ENCODE measurements at regions not wholly inside any gene's neighbourhood (a gene's known extent, or its start where the extent isn't known, plus 50 kb on each side); places are given as distances from the start of the nearest gene placed in this dataset.
"Not testable (repeated sequence)": the region's sequence is repeated elsewhere in the genome, so short reads cannot be mapped to it uniquely, and the experiment has no call there.

GRCh38 chr15:20310603-20311002 is 231.0 kb downstream of the GOLGA6L6 start:
- TF ChIP-seq CTCF (IDR thresholded peaks at IDR 0.05): no peak
- H3K27me3 ChIP-seq: no peaks in the 10 kb centered on the region
- ATAC-seq (no peak), DNase-seq (no peak)
- no peaks in the 10 kb centered on the region for H3K36me3 ChIP-seq
- intact Hi-C loops (cut with DNase I): no loop called here
- H3K9me3 ChIP-seq: peaks cover 0 to 16% (median 0%) of the 10 kb centered on the region in 11 donors
- no peak overlapping the region for H3K27ac ChIP-seq
- no peaks in the 10 kb centered on the region for H3K4me1 ChIP-seq
- H3K4me3 ChIP-seq: no peak overlapping the region

- H3K27ac ChIP-seq, H3K27me3 ChIP-seq, ATAC-seq, H3K4me1 ChIP-seq, H3K36me3 ChIP-seq, H3K4me3 ChIP-seq, DNase-seq: not testable (repeated sequence)
- peaks cover 0 to 16% (median 0%) of the 10 kb centered on the region in 11 donors for H3K9me3 ChIP-seq
- intact Hi-C loops (cut with DNase I): loop anchor here in 1 of 10 donors (10.0 kb wide), 1 partner anchor 65 kb away; no protein-coding TSS in a partner anchor
Observed at GRCh38 chr15:20309966-20310365, 231.6 kb downstream of the GOLGA6L6 start.

DNA sequence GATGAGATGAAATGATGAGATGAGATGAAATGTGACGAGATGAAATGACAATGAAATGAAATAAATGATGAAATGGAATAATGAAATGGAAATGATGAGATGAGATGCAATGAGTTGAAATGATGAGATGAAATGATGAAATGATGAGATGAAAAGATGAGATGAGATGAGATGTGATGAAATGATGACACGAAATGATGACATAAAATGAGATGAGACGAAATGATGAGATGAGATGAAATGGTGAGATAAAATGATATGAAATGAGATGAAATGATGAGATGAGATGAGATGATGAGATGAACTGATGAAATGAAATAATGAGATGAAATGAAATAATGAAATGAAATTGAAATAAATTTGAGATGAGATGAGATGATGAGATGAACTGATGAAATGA is 232.2 kb downstream of the GOLGA6L6 start:
- 59 to 73% methylated on average over 3 of the region's 3 CpGs for WGBS, 2 donors
- DNase-seq, H3K4me3 ChIP-seq, H3K4me1 ChIP-seq, H3K27ac ChIP-seq, H3K36me3 ChIP-seq, H3K27me3 ChIP-seq, ATAC-seq: not testable (repeated sequence)
- H3K9me3 ChIP-seq: peaks cover 0 to 21% (median 0%) of the 10 kb centered on the region in 11 donors
- intact Hi-C loops (cut with DNase I): loop anchor here in 1 of 10 donors (10.0 kb wide), 1 partner anchor 65 kb away; no protein-coding TSS in a partner anchor

- 78 to 83% methylated on average over 4 of the region's 4 CpGs for WGBS, 2 donors
- ATAC-seq, H3K4me3 ChIP-seq, H3K4me1 ChIP-seq, H3K36me3 ChIP-seq, H3K27ac ChIP-seq, DNase-seq, H3K27me3 ChIP-seq: not testable (repeated sequence)
- intact Hi-C loops (cut with DNase I): loop anchor here in 1 of 10 donors (10.0 kb wide), 1 partner anchor 63 kb away; no protein-coding TSS in a partner anchor
- peaks cover 0 to 21% (median 0%) of the 10 kb centered on the region in 11 donors for H3K9me3 ChIP-seq
Observed at GRCh38 chr15:20308027-20308690, 233.4 kb downstream of the GOLGA6L6 start.

DNA sequence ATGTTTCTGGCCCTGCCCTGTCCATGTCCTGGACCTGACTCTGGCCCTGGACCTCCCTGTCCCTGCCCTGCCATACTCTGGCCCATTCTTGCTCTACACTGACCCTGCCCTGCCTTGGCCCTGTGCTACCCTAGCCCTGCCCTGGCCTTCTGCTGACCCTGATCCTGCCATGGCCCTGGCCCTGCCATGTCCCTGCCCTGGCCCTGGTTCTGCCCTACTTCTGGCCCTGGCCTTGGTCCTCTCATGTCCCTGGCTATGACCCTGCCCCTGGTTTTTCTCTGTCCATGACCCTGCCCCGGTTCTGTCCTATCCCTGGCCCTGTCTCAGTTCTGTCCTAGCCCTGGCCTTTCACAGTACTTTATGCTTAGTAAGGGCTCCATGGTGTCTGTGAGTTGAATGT is 234.5 kb downstream of the GOLGA6L6 start:
- H3K27me3 ChIP-seq, DNase-seq, H3K36me3 ChIP-seq, H3K27ac ChIP-seq, ATAC-seq, H3K4me1 ChIP-seq, H3K4me3 ChIP-seq: not testable (repeated sequence)
- WGBS, 2 donors: 55 to 60% methylated on average over 1 of the region's 1 CpG
- intact Hi-C loops (cut with DNase I): loop anchor here in 1 of 10 donors (10.0 kb wide), 1 partner anchor 62 kb away; no protein-coding TSS in a partner anchor
- H3K9me3 ChIP-seq: peaks cover 0 to 21% (median 0%) of the 10 kb centered on the region in 11 donors

DNA sequence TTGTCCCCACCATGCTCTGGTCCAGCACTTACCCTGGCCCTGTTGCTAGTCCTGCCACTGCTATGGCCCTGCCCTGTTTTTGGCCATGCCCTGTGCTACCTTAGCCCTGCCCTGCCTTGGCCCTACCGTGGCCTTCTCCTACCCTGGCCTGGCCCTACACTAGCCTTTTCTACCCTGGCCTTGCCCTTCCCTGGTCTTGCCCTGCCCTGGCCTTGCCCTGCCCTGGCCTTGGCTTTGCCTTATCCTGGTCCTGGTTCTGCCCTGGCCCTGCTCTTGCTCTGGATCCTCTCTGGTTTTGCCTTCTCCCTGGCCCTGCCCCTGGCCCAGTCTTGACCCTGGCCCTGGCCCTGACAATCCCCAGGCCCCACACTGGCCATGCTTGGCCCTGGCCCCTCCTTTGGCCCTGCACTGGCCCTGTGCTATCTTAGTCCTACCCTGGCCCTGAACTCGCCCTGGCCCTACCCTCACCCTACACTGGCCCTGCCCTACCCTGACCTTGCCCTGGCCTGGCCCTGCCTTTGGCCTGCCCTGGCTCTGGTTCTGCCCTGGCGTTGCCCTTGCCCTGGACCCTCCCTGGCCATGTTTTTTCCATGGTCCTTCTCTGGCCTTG is 235.0 kb downstream of the GOLGA6L6 start:
- not testable (repeated sequence) for DNase-seq, H3K36me3 ChIP-seq, H3K4me1 ChIP-seq, H3K27ac ChIP-seq, ATAC-seq, H3K27me3 ChIP-seq, H3K4me3 ChIP-seq
- WGBS, 2 donors: 44 to 47% methylated on average over 3 of the region's 3 CpGs
- peaks cover 0 to 21% (median 0%) of the 10 kb centered on the region in 11 donors for H3K9me3 ChIP-seq
- intact Hi-C loops (cut with DNase I): loop anchor here in 1 of 10 donors (10.0 kb wide), 1 partner anchor 62 kb away; no protein-coding TSS in a partner anchor

DNA sequence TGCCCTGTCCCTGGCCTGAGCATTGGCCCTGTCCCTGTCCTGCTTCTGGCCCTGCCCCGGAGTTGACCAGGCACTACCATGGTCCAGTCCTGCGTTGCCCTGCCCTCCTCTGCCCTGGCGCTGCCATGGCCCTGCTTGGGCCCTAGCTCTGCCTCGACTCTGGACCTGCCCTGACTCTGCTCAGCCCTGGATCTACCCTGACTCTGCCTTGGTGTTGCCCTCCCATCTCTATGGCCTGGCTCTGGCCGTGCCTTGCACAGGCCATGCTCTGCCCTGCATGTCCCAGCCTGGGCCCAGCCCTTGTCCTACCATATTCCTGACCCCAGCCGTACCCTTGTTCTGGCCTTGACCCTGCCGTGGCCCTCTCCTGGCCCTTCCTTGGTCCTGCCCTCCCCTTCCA is 235.7 kb downstream of the GOLGA6L6 start:
- intact Hi-C loops (cut with DNase I): loop anchor here in 1 of 10 donors (10.0 kb wide), 1 partner anchor 61 kb away; no protein-coding TSS in a partner anchor
- peaks cover 0 to 16% (median 0%) of the 10 kb centered on the region in 11 donors for H3K9me3 ChIP-seq
- WGBS, 2 donors: 68 to 71% methylated on average over 7 of the region's 7 CpGs
- H3K27ac ChIP-seq, H3K27me3 ChIP-seq, DNase-seq, H3K4me1 ChIP-seq, H3K4me3 ChIP-seq, ATAC-seq, H3K36me3 ChIP-seq: not testable (repeated sequence)

DNA sequence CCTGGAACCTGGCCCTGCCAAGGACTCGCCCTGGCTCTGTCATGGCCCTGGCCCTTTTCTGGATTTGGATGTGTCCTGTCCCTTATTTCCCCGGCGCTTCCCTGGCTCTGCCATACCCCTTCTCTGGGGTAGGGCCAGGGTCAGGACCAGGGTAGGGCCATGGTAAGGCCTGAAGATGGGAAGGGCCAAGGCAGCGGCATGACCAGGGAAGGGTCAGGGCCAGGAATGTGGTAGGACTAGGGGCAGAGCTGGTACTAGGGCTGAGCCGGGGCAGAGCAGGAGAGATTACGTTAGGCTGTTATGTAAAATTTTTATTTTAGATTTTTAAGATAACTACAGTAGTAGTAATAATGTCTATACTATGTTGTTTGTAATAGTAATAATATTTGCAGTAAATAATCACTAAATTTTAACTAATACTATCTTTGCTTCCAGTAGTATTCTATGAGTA is 236.6 kb downstream of the GOLGA6L6 start:
- not testable (repeated sequence) for DNase-seq, H3K9me3 ChIP-seq, H3K4me3 ChIP-seq, H3K27ac ChIP-seq, H3K27me3 ChIP-seq, H3K4me1 ChIP-seq, H3K36me3 ChIP-seq, ATAC-seq
- 81 to 82% methylated on average over 6 of the region's 6 CpGs for WGBS, 2 donors
- intact Hi-C loops (cut with DNase I): loop anchor here in 1 of 10 donors (10.0 kb wide), 1 partner anchor 60 kb away; no protein-coding TSS in a partner anchor

- H3K27ac ChIP-seq, H3K27me3 ChIP-seq, H3K36me3 ChIP-seq, H3K9me3 ChIP-seq, ATAC-seq, H3K4me3 ChIP-seq, H3K4me1 ChIP-seq, DNase-seq: not testable (repeated sequence)
- intact Hi-C loops (cut with DNase I): loop anchor here in 1 of 10 donors (10.0 kb wide), 1 partner anchor 60 kb away; no protein-coding TSS in a partner anchor
- WGBS, 2 donors: 63 to 69% methylated on average over 9 to 10 of the region's 10 CpGs
Observed at GRCh38 chr15:20304282-20305014, 237.2 kb downstream of the GOLGA6L6 start.
